ENCODE measurements at regions not wholly inside any gene's neighbourhood (a gene's known extent, or its start where the extent isn't known, plus 50 kb on each side); places are given as distances from the start of the nearest gene placed in this dataset.

DNA sequence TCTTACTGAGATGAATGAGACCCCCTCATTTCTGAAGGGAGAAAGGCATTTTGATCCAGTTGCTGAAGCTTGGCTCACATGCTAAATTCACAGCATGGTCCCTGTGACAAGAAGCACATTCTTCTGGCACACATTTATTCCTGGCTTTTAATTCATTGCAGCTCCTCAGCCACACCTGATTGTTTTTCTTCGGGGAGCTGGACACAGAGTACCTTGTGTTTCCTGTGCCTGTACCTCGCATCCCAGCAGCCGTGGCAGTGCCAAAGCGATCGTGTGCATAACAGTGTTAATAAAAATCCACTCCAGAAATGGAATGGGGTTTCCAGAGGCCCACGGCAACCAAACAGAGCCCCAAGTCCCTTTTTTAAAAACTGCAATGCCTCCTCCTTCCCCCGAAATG is 615.3 kb upstream of the MGMT start:
- H3K27ac ChIP-seq, result peak overlapping the region; percentile 51 to 69
- H3K4me3 ChIP-seq, result no peak overlapping the region
- H3K36me3 ChIP-seq, result no peaks in the 10 kb centered on the region
- no peaks in the 10 kb centered on the region for H3K9me3 ChIP-seq
- intact Hi-C loops (cut with DNase I; ENCODE audit: low total_unique reads), result no loop called here
- H3K4me1 ChIP-seq, result no peaks in the 10 kb centered on the region
- peak in 1 of 2 donors; percentile 35 for DNase-seq
- no peaks in the 10 kb centered on the region for H3K27me3 ChIP-seq
- TF ChIP-seq POLR2A (IDR thresholded peaks at IDR 0.05), result no peak
- TF ChIP-seq, protein P1, sequence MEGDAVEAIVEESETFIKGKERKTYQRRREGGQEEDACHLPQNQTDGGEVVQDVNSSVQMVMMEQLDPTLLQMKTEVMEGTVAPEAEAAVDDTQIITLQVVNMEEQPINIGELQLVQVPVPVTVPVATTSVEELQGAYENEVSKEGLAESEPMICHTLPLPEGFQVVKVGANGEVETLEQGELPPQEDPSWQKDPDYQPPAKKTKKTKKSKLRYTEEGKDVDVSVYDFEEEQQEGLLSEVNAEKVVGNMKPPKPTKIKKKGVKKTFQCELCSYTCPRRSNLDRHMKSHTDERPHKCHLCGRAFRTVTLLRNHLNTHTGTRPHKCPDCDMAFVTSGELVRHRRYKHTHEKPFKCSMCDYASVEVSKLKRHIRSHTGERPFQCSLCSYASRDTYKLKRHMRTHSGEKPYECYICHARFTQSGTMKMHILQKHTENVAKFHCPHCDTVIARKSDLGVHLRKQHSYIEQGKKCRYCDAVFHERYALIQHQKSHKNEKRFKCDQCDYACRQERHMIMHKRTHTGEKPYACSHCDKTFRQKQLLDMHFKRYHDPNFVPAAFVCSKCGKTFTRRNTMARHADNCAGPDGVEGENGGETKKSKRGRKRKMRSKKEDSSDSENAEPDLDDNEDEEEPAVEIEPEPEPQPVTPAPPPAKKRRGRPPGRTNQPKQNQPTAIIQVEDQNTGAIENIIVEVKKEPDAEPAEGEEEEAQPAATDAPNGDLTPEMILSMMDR (IDR thresholded peaks at IDR 0.05), result no peak

GRCh38 chr10:128852449-128852848 is 614.6 kb upstream of the MGMT start:
- H3K4me1 ChIP-seq, result no peaks in the 10 kb centered on the region
- DNase-seq, result no peak
- H3K27me3 ChIP-seq, result no peaks in the 10 kb centered on the region
- TF ChIP-seq POLR2A (IDR thresholded peaks at IDR 0.05), result no peak
- TF ChIP-seq, protein P1 (IDR thresholded peaks at IDR 0.05), result no peak
- H3K9me3 ChIP-seq, result no peaks in the 10 kb centered on the region
- intact Hi-C loops (cut with DNase I; ENCODE audit: low total_unique reads), result no loop called here
- H3K4me3 ChIP-seq, result no peak overlapping the region
- H3K36me3 ChIP-seq, result no peaks in the 10 kb centered on the region
- H3K27ac ChIP-seq, result peak overlapping the region; percentile 51 to 69

- Histone ChIP-seq H3K36me3 (no peaks in the 10 kb centered on the region), H3K4me1 (no peaks in the 10 kb centered on the region), H3K4me3 (no peak overlapping the region), H3K27me3 (no peaks in the 10 kb centered on the region), H3K9me3 (no peaks in the 10 kb centered on the region), H3K27ac (peak overlapping the region in 1 of 2 donors; percentile 8)
- no peak for DNase-seq
- TF ChIP-seq, protein P1 (IDR thresholded peaks at IDR 0.05), result no peak
- TF ChIP-seq POLR2A (IDR thresholded peaks at IDR 0.05), result no peak
- intact Hi-C loops (cut with DNase I; ENCODE audit: low total_unique reads), result no loop called here
These were observed 614.1 kb upstream of the MGMT start for GRCh38 chr10:128852902-128853301.

- Histone ChIP-seq H3K4me1 (no peaks in the 10 kb centered on the region), H3K9me3 (no peaks in the 10 kb centered on the region)
- DNase-seq, result no peak
These were observed 613.5 kb upstream of the MGMT start for GRCh38 chr10:128853537-128853936.

GRCh38 chr10:128854204-128854603 is 612.8 kb upstream of the MGMT start:
- Histone ChIP-seq H3K27me3 (no peaks in the 10 kb centered on the region), H3K36me3 (no peaks in the 10 kb centered on the region), H3K4me1 (no peaks in the 10 kb centered on the region), H3K4me3 (no peak overlapping the region), H3K27ac (peak overlapping the region; percentile 8 to 25), H3K9me3 (no peaks in the 10 kb centered on the region)
- intact Hi-C loops (cut with DNase I; ENCODE audit: low total_unique reads), result no loop called here
- no peak for DNase-seq
- TF ChIP-seq POLR2A (IDR thresholded peaks at IDR 0.05), result no peak
- TF ChIP-seq, protein P1 (IDR thresholded peaks at IDR 0.05), result no peak

More at GRCh38 chr10:128853537-128853936, 613.5 kb upstream of the MGMT start:
- no peak for TF ChIP-seq POLR2A (IDR thresholded peaks at IDR 0.05)
- TF ChIP-seq, protein P1 (IDR thresholded peaks at IDR 0.05), result no peak
- intact Hi-C loops (cut with DNase I; ENCODE audit: low total_unique reads), result no loop called here
- H3K4me3 ChIP-seq, result no peak overlapping the region
- H3K36me3 ChIP-seq, result no peaks in the 10 kb centered on the region
- H3K27ac ChIP-seq, result no peak overlapping the region
- no peaks in the 10 kb centered on the region for H3K27me3 ChIP-seq

All from uterus (tissue), 3 donors.